Left lung (tissue), 4 donors: ENCODE measurements at regions not wholly inside any gene's neighbourhood (a gene's known extent, or its start where the extent isn't known, plus 50 kb on each side); places are given as distances from the start of the nearest gene placed in this dataset.

ENCODE experiments used
- ATAC-seq: fragments of 200-7000 bp; cut with Tn5 transposase; one replicate; pipeline ENCODE4 v1.9.1; 2020; ENCODE audit warnings: moderate library complexity
- DNase-seq, 4 donors: peaks; one replicate each; pipeline ENCODE4 v3.0.0-alpha.2; 2013 to 2020
- H3K27ac ChIP-seq, 2 donors: fragments of 200-600 bp; sonication (generic) in 1 of 2; one replicate each; pipeline versions ENCODE4 v1.5.0 to v1.8.0; 2020 to 2021
- H3K27me3 ChIP-seq, 2 donors: fragments of 200-600 bp; sonication (generic) in 1 of 2; one replicate each; pipeline versions ENCODE4 v1.5.0 to v1.8.0; 2020 to 2021
- H3K36me3 ChIP-seq, 2 donors: fragments of 200-600 bp; sonication (generic) in 1 of 2; one replicate each; pipeline versions ENCODE4 v1.5.0 to v1.8.0; 2020 to 2021
- H3K4me1 ChIP-seq, 2 donors: fragments of 200-600 bp; one replicate each; pipeline ENCODE4 v1.8.0; 2021
- H3K4me3 ChIP-seq, 2 donors: fragments of 200-600 bp; sonication (generic) in 1 of 2; one replicate each; pipeline versions ENCODE4 v1.5.0 to v1.8.0; 2020 to 2021; ENCODE audit warnings: mild to moderate bottlenecking in 1 of 2
- H3K9me3 ChIP-seq, 2 donors: fragments of 200-600 bp; sonication (generic) in 1 of 2; one replicate each; pipeline versions ENCODE4 v1.5.0 to v1.8.0; 2020 to 2021
- CTCF ChIP-seq, 2 donors: fragments of 200-600 bp; sonication (generic) in 1 of 2; IDR thresholded peaks; one replicate each; pipeline versions ENCODE4 v1.5.0 to v1.8.0; 2021; ENCODE audit warnings: antibody characterized with exemption in 2 of 2
- intact Hi-C, 2 donors: fragments of 100-400 bp; cut with DNase I; formaldehyde crosslinking; loops; one replicate each; pipeline versions ENCODE4 v1.11.2 to v1.14.2; 2022
- donor health status: DM: no; HTN: yes; CAD: no.
- donor health status: DM: no; HTN: no; CAD: no.

- H3K4me1 ChIP-seq: no peaks in the 10 kb centered on the region
- no peaks in the 10 kb centered on the region for H3K27me3 ChIP-seq
- DNase-seq (no peak), ATAC-seq (no peak)
- H3K27ac ChIP-seq: no peak overlapping the region
- H3K4me3 ChIP-seq: no peak overlapping the region
- H3K9me3 ChIP-seq: peaks cover 0 to 34% of the 10 kb centered on the region in 2 donors
- TF ChIP-seq CTCF (IDR thresholded peaks at IDR 0.05): no peak
- intact Hi-C loops: no loop called here
- no peaks in the 10 kb centered on the region for H3K36me3 ChIP-seq
Measured at GRCh38 chr10:37713642-37714041, 143.8 kb downstream of the ZNF248 start.

- DNase-seq (peak in 1 of 4 donors; percentile 41), ATAC-seq (no peak)
- Histone ChIP-seq H3K36me3 (no peaks in the 10 kb centered on the region), H3K27me3 (no peaks in the 10 kb centered on the region), H3K4me3 (no peak overlapping the region), H3K27ac (no peak overlapping the region), H3K9me3 (peaks cover 0 to 29% of the 10 kb centered on the region in 2 donors), H3K4me1 (no peaks in the 10 kb centered on the region)
- intact Hi-C loops: no loop called here
- no peak for TF ChIP-seq CTCF (IDR thresholded peaks at IDR 0.05)
Measured at GRCh38 chr10:37713132-37713501, 144.3 kb downstream of the ZNF248 start.

- intact Hi-C loops: no loop called here
- no peak for TF ChIP-seq CTCF (IDR thresholded peaks at IDR 0.05)
- Histone ChIP-seq H3K27me3 (no peaks in the 10 kb centered on the region), H3K27ac (no peak overlapping the region), H3K4me1 (no peaks in the 10 kb centered on the region), H3K36me3 (no peaks in the 10 kb centered on the region), H3K9me3 (peaks cover 0 to 24% of the 10 kb centered on the region in 2 donors), H3K4me3 (no peak overlapping the region)
- ATAC-seq: no peak
- DNase-seq: peak in 1 of 4 donors; percentile 20
Measured at GRCh38 chr10:37712489-37713131, 144.8 kb downstream of the ZNF248 start.

GRCh38 chr10:37711617-37712488 is 145.6 kb downstream of the ZNF248 start:
- intact Hi-C loops: no loop called here
- no peaks in the 10 kb centered on the region for H3K36me3 ChIP-seq
- no peaks in the 10 kb centered on the region for H3K27me3 ChIP-seq
- H3K27ac ChIP-seq: no peak overlapping the region
- H3K9me3 ChIP-seq: peaks cover 0 to 21% of the 10 kb centered on the region in 2 donors
- H3K4me3 ChIP-seq: no peak overlapping the region
- ATAC-seq: no peak
- TF ChIP-seq CTCF (IDR thresholded peaks at IDR 0.05): no peak
- no peaks in the 10 kb centered on the region for H3K4me1 ChIP-seq
- DNase-seq: peak in 1 of 4 donors; percentile 39
